Karpas-422 (cell line): ENCODE measurements at regions not wholly inside any gene's neighbourhood (a gene's known extent, or its start where the extent isn't known, plus 50 kb on each side); places are given as distances from the start of the nearest gene placed in this dataset.

Source experiments
- DNase-seq: peaks from one replicate; pipeline ENCODE4 v3.0.0-alpha.2; 2015
- H2AFZ ChIP-seq: fragments of 200-600 bp; sonication (generic); 2 replicates; pipeline ENCODE4 v1.6.1; 2014; ENCODE audit warnings: antibody characterized with exemption, low read length, mixed read lengths
- H3K27ac ChIP-seq: fragments of 200-600 bp; sonication (generic); 2 replicates; pipeline ENCODE4 v1.5.1; 2014; ENCODE audit warnings: mild to moderate bottlenecking, low read length, moderate library complexity
- H3K27me3 ChIP-seq: fragments of 200-600 bp; sonication (generic); 2 replicates; pipeline ENCODE4 v1.6.1; 2014; ENCODE audit warnings: low read length, mixed read lengths
- H3K36me3 ChIP-seq: fragments of 200-600 bp; sonication (generic); 2 replicates; pipeline ENCODE4 v1.6.1; 2014; ENCODE audit warnings: low read length, mixed read lengths; ENCODE audit not compliant: insufficient read depth
- H3K4me1 ChIP-seq: fragments of 200-600 bp; sonication (generic); 2 replicates; pipeline ENCODE4 v1.6.1; 2014; ENCODE audit warnings: mild to moderate bottlenecking, low read length, mixed read lengths
- H3K4me2 ChIP-seq: fragments of 200-600 bp; sonication (generic); 2 replicates; pipeline ENCODE4 v1.6.1; 2014; ENCODE audit warnings: low read length, low read depth, mild to moderate bottlenecking; ENCODE audit not compliant: poor library complexity, severe bottlenecking
- H3K4me3 ChIP-seq: fragments of 200-600 bp; sonication (generic); 2 replicates; pipeline ENCODE4 v1.5.1; 2014; ENCODE audit warnings: mild to moderate bottlenecking, antibody characterized with exemption, low read length, mixed read lengths
- H3K79me2 ChIP-seq: fragments of 200-600 bp; sonication (generic); 2 replicates; pipeline ENCODE4 v1.6.1; 2014; ENCODE audit warnings: mild to moderate bottlenecking, low read length, mixed read lengths
- H3K9ac ChIP-seq: fragments of 200-600 bp; sonication (generic); 2 replicates; pipeline ENCODE4 v1.6.0; 2014; ENCODE audit warnings: low read length
- H3K9me2 ChIP-seq: fragments of 200-600 bp; sonication (generic), shearing (Covaris generic); replicated peaks from 2 replicates; pipeline ENCODE4 v1.6.0; 2014; ENCODE audit warnings: mild to moderate bottlenecking, low read length, moderate library complexity; ENCODE audit not compliant: insufficient read depth
- H3K9me3 ChIP-seq: fragments of 300-700, 200-600 bp; sonication (generic); 2 replicates; pipeline ENCODE4 v1.6.1; 2014; ENCODE audit warnings: low read length, mixed read lengths
- H4K20me1 ChIP-seq: fragments of 200-600 bp; sonication (generic); 2 replicates; pipeline ENCODE4 v1.6.1; 2014; ENCODE audit warnings: mild to moderate bottlenecking, antibody characterized with exemption, low read length, low read depth; ENCODE audit not compliant: insufficient read depth

DNA sequence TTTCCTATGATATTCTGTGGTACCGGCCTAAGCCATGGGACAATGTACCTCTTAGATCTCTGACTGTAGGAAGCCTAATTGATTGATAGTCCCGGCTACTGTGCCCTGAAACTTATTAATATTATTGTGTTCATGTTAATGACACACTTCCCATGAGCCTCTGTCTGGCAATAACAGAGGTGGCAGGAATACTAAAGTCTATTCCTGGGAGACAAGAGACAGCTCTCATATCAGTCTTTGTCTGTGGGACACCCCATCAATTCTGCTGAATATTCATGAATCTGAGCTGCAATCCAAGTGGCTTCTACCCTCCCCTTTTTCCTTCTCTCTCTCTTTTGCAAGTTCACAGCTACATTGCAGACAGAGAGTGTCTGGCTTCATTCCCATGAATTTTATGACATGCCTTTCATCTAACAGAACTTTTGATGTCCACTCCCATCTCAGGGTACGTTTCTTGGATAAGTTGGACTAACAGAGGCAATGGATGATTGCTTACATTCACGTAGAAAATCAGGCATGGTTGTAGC lies 907.5 kb downstream of the ZPLD1 start:
- Histone ChIP-seq H3K4me1 (no peaks in the 10 kb centered on the region), H3K36me3 (no peaks in the 10 kb centered on the region), H3K9ac (no peak overlapping the region), H3K4me2 (no peak overlapping the region), H3K9me2 (no peaks in the 10 kb centered on the region), H4K20me1 (no peaks in the 10 kb centered on the region), H3K9me3 (peaks cover 10% of the 10 kb centered on the region; the same call in 1 of the 2 replicates), H3K27me3 (no peaks in the 10 kb centered on the region), H2AFZ (no peak overlapping the region), H3K4me3 (no peak overlapping the region), H3K79me2 (no peaks in the 10 kb centered on the region), H3K27ac (no peak overlapping the region)
- no peak for DNase-seq

DNA sequence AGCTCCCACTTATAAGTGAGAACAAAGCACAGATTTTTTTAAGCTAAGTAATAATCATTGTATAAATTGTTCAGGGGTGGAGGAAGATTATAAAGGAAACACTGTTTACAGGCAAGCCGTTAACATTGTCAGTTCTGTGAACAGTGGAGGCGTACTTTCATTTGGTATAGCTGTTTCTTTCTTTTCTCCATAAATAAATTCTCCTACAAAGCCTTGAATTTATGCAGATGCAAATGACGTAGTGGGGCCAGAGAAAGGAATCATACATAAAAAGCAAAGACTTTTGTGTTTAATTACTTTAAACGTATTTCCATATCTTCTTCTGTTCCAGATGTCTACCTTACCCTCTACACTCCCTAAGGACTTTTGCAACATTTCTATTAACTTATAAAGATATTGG lies 914.9 kb downstream of the ZPLD1 start:
- no peak overlapping the region for H3K27ac ChIP-seq
- H2AFZ ChIP-seq: no peak overlapping the region
- H4K20me1 ChIP-seq: no peaks in the 10 kb centered on the region
- H3K79me2 ChIP-seq: no peaks in the 10 kb centered on the region
- H3K9ac ChIP-seq: no peak overlapping the region
- H3K9me2 ChIP-seq: no peaks in the 10 kb centered on the region; the same call in 1 of the 2 replicates
- no peaks in the 10 kb centered on the region for H3K4me1 ChIP-seq
- H3K4me2 ChIP-seq: no peak overlapping the region
- DNase-seq: no peak
- no peak overlapping the region for H3K4me3 ChIP-seq
- peaks cover 8% of the 10 kb centered on the region; the same call in 1 of the 2 replicates for H3K9me3 ChIP-seq
- no peaks in the 10 kb centered on the region for H3K36me3 ChIP-seq
- H3K27me3 ChIP-seq: no peaks in the 10 kb centered on the region

- no peak for DNase-seq
- Histone ChIP-seq H4K20me1 (no peaks in the 10 kb centered on the region), H3K9ac (no peak overlapping the region), H3K27ac (no peak overlapping the region), H3K27me3 (no peaks in the 10 kb centered on the region), H2AFZ (no peak overlapping the region), H3K4me2 (no peak overlapping the region), H3K9me2 (no peaks in the 10 kb centered on the region), H3K79me2 (no peaks in the 10 kb centered on the region), H3K4me3 (no peak overlapping the region), H3K9me3 (peaks cover 4% of the 10 kb centered on the region; the same call in 1 of the 2 replicates), H3K36me3 (no peaks in the 10 kb centered on the region), H3K4me1 (no peaks in the 10 kb centered on the region)
Observed at GRCh38 chr3:103365467-103365866, 930.7 kb downstream of the ZPLD1 start.

DNA sequence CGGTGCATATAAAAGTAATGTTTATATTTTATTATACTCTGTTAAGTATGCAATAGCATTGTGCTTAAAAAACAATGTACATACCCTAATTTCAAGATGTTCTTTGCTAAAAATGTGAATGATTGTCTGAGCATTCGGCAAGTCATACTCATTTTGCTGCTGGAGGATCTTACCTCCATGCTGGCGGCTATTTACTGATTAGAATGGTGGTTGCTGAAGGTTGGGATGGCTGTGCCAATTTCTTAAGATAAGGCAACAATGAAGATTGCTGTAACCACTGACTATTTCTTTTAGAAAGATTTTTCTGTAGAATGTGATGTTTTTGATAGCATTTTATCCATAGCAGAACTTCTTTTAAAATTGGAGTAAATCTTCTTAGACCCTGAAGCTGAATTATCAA lies 932.7 kb downstream of the ZPLD1 start:
- H3K27me3 ChIP-seq: no peaks in the 10 kb centered on the region
- no peak overlapping the region for H3K9ac ChIP-seq
- H3K4me1 ChIP-seq: no peaks in the 10 kb centered on the region
- no peak overlapping the region for H3K4me2 ChIP-seq
- no peaks in the 10 kb centered on the region for H3K9me3 ChIP-seq
- no peak overlapping the region for H2AFZ ChIP-seq
- H3K27ac ChIP-seq: no peak overlapping the region
- H3K36me3 ChIP-seq: no peaks in the 10 kb centered on the region
- no peaks in the 10 kb centered on the region for H3K79me2 ChIP-seq
- no peaks in the 10 kb centered on the region for H3K9me2 ChIP-seq
- DNase-seq: no peak
- H4K20me1 ChIP-seq: no peaks in the 10 kb centered on the region
- H3K4me3 ChIP-seq: no peak overlapping the region

GRCh38 chr3:103371411-103371810 lies 936.6 kb downstream of the ZPLD1 start:
- Histone ChIP-seq H3K4me2 (no peak overlapping the region), H3K9ac (no peak overlapping the region), H4K20me1 (no peaks in the 10 kb centered on the region), H3K9me3 (no peaks in the 10 kb centered on the region), H3K9me2 (no peaks in the 10 kb centered on the region), H3K36me3 (no peaks in the 10 kb centered on the region), H3K4me3 (no peak overlapping the region), H3K4me1 (no peaks in the 10 kb centered on the region), H3K27ac (no peak overlapping the region), H3K79me2 (no peaks in the 10 kb centered on the region), H3K27me3 (no peaks in the 10 kb centered on the region), H2AFZ (no peak overlapping the region)
- DNase-seq: no peak

DNA sequence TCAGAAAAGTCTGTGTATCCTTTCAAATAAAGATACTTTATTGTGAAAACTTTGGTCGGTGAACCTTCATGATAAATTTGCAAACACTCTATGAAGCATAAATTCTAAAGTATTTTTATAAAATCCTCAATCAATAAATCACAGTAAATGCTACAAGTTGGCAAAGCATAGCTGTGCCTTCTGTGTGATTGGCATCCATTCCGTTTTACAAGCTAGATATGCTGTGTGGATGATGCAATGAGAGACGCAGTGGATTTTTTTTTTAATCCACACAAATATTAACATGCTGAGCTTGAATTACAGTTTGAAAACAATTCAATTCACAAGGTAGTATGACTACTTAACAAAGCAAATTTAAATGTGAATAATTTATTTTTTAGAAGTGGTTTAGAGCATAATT lies 937.2 kb downstream of the ZPLD1 start:
- Histone ChIP-seq H3K36me3 (no peaks in the 10 kb centered on the region), H3K9me2 (no peaks in the 10 kb centered on the region), H3K9me3 (no peaks in the 10 kb centered on the region), H3K79me2 (no peaks in the 10 kb centered on the region), H3K27ac (no peak overlapping the region), H3K4me1 (no peaks in the 10 kb centered on the region), H3K4me2 (no peak overlapping the region), H3K27me3 (no peaks in the 10 kb centered on the region), H2AFZ (no peak overlapping the region), H3K9ac (no peak overlapping the region), H4K20me1 (no peaks in the 10 kb centered on the region), H3K4me3 (no peak overlapping the region)
- DNase-seq: no peak

- no peaks in the 10 kb centered on the region for H4K20me1 ChIP-seq
- no peaks in the 10 kb centered on the region for H3K9me2 ChIP-seq
- no peak for DNase-seq
- no peak overlapping the region for H2AFZ ChIP-seq
- no peak overlapping the region for H3K4me3 ChIP-seq
- no peak overlapping the region for H3K4me2 ChIP-seq
- no peaks in the 10 kb centered on the region for H3K79me2 ChIP-seq
- no peaks in the 10 kb centered on the region for H3K4me1 ChIP-seq
- H3K36me3 ChIP-seq: no peaks in the 10 kb centered on the region
- no peak overlapping the region for H3K27ac ChIP-seq
- no peaks in the 10 kb centered on the region for H3K27me3 ChIP-seq
- no peak overlapping the region for H3K9ac ChIP-seq
- peaks cover 5% of the 10 kb centered on the region for H3K9me3 ChIP-seq
Observed at GRCh38 chr3:103380391-103380790, 945.6 kb downstream of the ZPLD1 start.

DNA sequence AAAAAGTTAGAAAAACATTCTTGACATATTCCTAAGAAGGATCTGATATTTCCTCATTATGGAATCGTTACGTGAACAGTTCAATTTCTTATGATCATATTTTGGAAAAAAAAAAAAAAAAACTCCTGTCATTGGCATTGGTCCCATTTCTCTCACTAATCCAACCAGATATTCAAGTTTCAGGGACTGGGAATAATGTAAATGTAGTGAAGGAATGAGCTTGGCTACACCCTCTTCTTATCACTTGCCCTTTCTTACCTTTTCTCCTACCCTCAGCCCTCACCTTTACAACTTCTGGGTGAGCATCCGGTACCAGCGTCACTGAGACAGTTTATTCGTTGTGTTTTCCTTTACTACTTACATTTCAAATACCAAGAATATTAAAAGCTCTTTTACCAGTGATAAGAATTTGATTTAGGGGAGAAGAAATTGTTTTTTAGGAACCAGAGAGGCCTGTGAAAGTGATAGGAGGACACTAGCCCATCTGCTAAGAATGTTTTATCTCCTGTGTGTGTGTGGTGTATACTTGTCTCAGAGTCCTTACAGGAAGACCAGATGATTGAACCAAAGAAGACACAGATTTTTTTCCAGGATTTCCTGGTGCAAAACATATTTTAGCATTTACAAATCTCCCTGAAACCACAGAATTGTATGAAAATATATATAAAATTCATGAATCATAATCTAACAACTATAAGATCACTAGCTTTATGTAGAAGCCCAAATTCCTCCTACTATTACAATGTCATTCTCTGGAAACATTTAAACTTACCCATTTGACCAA lies 946.7 kb downstream of the ZPLD1 start:
- Histone ChIP-seq H3K9me3 (peaks cover 8% of the 10 kb centered on the region), H3K27ac (no peak overlapping the region), H3K36me3 (no peaks in the 10 kb centered on the region), H3K79me2 (no peaks in the 10 kb centered on the region), H3K9me2 (no peaks in the 10 kb centered on the region), H4K20me1 (no peaks in the 10 kb centered on the region), H3K9ac (no peak overlapping the region), H2AFZ (no peak overlapping the region), H3K4me3 (no peak overlapping the region), H3K27me3 (no peaks in the 10 kb centered on the region), H3K4me1 (no peaks in the 10 kb centered on the region), H3K4me2 (no peak overlapping the region)
- no peak for DNase-seq
